Endodermal cell (in vitro differentiated cells): ENCODE measurements at regions not wholly inside any gene's neighbourhood (a gene's known extent, or its start where the extent isn't known, plus 50 kb on each side); places are given as distances from the start of the nearest gene placed in this dataset.

Experiments
- DNase-seq: peaks from one replicate; pipeline ENCODE4 v3.0.0-alpha.2; 2017
- H3K27ac ChIP-seq: 2 replicates; pipeline ENCODE4 v1.5.1; 2013; ENCODE audit warnings: mild to moderate bottlenecking, low read depth, low read length, moderate library complexity
- H3K27me3 ChIP-seq: 2 replicates; pipeline ENCODE4 v1.6.1; 2013; ENCODE audit warnings: mild to moderate bottlenecking, low read length, moderate library complexity; ENCODE audit not compliant: insufficient read depth, control insufficient read depth, poor library complexity, severe bottlenecking
- H3K36me3 ChIP-seq: 2 replicates; pipeline ENCODE4 v1.7.0; 2013; ENCODE audit warnings: mild to moderate bottlenecking, low read length, moderate library complexity; ENCODE audit not compliant: control insufficient read depth, insufficient read depth
- H3K4me1 ChIP-seq: one replicate; pipeline ENCODE4 v1.7.0; 2013; ENCODE audit warnings: low read length; ENCODE audit not compliant: control insufficient read depth, insufficient read depth
- H3K4me3 ChIP-seq: 2 replicates; pipeline ENCODE4 v1.5.1; 2013; ENCODE audit warnings: mild to moderate bottlenecking, low read length, moderate library complexity
- H3K9ac ChIP-seq: 2 replicates; pipeline ENCODE4 v1.6.1; 2013; ENCODE audit warnings: mild to moderate bottlenecking, low read length, moderate library complexity; ENCODE audit not compliant: poor library complexity, severe bottlenecking; ENCODE audit errors: extremely low read depth
- H3K9me3 ChIP-seq: 2 replicates; pipeline ENCODE4 v1.6.1; 2013; ENCODE audit warnings: mild to moderate bottlenecking, low read length, moderate library complexity; ENCODE audit not compliant: control insufficient read depth
- H3K27ac Mint-ChIP-seq: 2 replicates; pipeline ENCODE4 v1.8.0; 2020; ENCODE audit warnings: mixed read lengths
- H3K27me3 Mint-ChIP-seq: 2 replicates; pipeline ENCODE4 v1.8.0; 2021; ENCODE audit warnings: mild to moderate bottlenecking, mixed read lengths; ENCODE audit not compliant: insufficient read depth
- H3K36me3 Mint-ChIP-seq: 2 replicates; pipeline ENCODE4 v1.8.0; 2020; ENCODE audit warnings: low read depth, mixed read lengths
- H3K4me1 Mint-ChIP-seq: 2 replicates; pipeline ENCODE4 v1.8.0; 2020; ENCODE audit warnings: mixed read lengths
- H3K4me3 Mint-ChIP-seq: 2 replicates; pipeline ENCODE4 v1.8.0; 2020; ENCODE audit warnings: mild to moderate bottlenecking, moderate library complexity, mixed read lengths
- H3K9me3 Mint-ChIP-seq: 2 replicates; pipeline ENCODE4 v1.8.0; 2020; ENCODE audit warnings: mild to moderate bottlenecking, mixed read lengths
- WGBS, 2 experiments: methylation state at CpG; one replicate each; pipeline versions ENCODE4 v1.1.5 to v1.1.7; 2013; ENCODE audit warnings: missing lambda C conversion rate in 2 of 2, mixed read lengths in 1 of 2; ENCODE audit not compliant: insufficient coverage in 1 of 2, insufficient read length in 1 of 2; 5-methylcytosine and 5-hydroxymethylcytosine counted together
- TF ChIP-seq, protein P1 (sequence below): fragments of 200-600 bp; sonication (generic); conservative IDR thresholded peaks from 2 replicates; pipeline ENCODE4 v1.5.0; 2021; ENCODE audit warnings: antibody characterized with exemption, mild to moderate bottlenecking

DNA sequence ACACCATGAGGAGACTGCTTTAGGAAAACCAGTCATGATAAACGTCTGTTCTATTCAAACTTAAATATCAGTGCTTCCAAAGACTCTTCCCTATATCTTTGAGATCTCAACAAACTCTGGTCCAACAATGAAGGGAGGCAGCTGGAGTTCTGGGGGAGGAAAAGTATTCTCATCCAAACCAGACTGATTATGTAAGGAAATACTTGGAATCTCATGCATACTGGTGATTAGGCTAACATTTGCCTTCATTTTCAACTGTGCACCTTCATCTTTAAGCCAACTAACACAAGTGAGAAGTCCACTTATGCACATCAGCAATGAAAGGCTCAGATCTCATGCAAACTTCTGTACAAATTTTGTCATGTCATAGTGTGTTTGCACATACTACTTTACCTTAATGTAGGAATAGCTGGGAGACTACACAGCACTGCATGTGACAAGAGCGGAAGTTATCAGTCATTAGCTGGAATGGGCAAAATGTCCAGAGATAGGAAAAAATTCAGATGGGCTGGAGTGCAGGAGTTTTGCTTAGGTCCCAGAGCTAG, 67.5 kb upstream of the STK17B start:
- Histone ChIP-seq H3K27ac (no peak overlapping the region), H3K9ac (no peak overlapping the region), H3K9me3 (no peaks in the 10 kb centered on the region), H3K27me3 (no peaks in the 10 kb centered on the region), H3K4me1 (no peaks in the 10 kb centered on the region), H3K36me3 (no peaks in the 10 kb centered on the region), H3K4me3 (no peak overlapping the region)
- Mint-ChIP-seq H3K4me3 (no peak overlapping the region), H3K9me3 (no peaks in the 10 kb centered on the region), H3K27ac (no peak overlapping the region), H3K4me1 (no peaks in the 10 kb centered on the region), H3K36me3 (peaks cover 6% of the 10 kb centered on the region), H3K27me3 (no peaks in the 10 kb centered on the region)
- TF ChIP-seq, protein P1, sequence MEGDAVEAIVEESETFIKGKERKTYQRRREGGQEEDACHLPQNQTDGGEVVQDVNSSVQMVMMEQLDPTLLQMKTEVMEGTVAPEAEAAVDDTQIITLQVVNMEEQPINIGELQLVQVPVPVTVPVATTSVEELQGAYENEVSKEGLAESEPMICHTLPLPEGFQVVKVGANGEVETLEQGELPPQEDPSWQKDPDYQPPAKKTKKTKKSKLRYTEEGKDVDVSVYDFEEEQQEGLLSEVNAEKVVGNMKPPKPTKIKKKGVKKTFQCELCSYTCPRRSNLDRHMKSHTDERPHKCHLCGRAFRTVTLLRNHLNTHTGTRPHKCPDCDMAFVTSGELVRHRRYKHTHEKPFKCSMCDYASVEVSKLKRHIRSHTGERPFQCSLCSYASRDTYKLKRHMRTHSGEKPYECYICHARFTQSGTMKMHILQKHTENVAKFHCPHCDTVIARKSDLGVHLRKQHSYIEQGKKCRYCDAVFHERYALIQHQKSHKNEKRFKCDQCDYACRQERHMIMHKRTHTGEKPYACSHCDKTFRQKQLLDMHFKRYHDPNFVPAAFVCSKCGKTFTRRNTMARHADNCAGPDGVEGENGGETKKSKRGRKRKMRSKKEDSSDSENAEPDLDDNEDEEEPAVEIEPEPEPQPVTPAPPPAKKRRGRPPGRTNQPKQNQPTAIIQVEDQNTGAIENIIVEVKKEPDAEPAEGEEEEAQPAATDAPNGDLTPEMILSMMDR, result no peak
- WGBS, 2 experiments, result 96 to 100% methylated on average over 1 to 2 of the region's 2 CpGs
- DNase-seq, result no peak

DNA sequence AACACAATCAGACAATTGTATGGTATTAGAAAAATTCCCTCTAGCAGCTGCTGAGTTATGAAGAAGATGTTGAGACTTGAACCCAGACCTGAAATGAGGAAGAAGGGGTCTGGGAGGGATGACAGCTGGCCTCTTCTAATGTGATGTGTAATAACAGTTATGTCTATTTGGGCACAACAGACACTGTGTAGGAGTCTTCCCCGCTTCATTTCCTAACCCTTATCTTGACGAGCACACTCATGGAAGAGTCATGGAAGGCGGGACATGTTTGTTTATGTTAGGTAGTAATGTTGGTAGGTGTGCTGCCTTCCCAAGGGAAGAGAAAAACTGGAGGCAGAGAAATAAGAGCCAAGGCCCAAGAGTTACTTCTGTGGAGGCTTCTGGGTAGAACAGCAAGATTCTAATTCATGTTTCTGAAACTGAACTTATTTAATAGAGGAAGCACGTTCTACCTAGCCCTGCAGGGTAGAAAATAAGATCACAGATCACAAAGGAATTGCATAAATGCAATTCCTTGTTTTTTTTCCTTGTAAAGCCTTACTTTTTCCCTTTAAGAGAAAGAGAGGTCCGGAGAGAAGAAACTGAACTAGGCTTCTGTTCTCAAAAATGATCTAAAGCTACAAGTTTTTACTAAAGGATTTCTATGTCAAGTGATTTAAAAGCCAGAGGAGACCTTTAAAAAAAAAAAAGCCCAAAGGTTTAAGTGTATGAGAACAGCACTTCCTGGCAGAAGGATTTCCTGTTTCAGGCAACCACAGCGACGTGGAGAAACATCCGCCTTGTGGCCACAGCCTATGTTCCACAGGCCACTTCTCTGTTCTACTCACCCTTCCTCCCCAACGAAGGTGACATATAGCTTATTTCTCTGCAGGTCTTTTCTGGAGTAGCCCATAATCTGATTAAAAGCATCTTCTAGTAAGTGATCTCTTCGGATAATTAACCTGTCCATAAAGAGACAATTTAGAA, 68.5 kb upstream of the STK17B start:
- H3K27ac Mint-ChIP-seq, result no peak overlapping the region
- no peaks in the 10 kb centered on the region for H3K27me3 Mint-ChIP-seq
- H3K9me3 Mint-ChIP-seq, result no peaks in the 10 kb centered on the region
- Histone ChIP-seq H3K9ac (no peak overlapping the region), H3K27ac (no peak overlapping the region), H3K27me3 (no peaks in the 10 kb centered on the region), H3K9me3 (no peaks in the 10 kb centered on the region), H3K36me3 (no peaks in the 10 kb centered on the region), H3K4me3 (no peak overlapping the region), H3K4me1 (no peaks in the 10 kb centered on the region)
- no peak overlapping the region for H3K4me3 Mint-ChIP-seq
- TF ChIP-seq, protein P1, result no peak
- H3K36me3 Mint-ChIP-seq, result peaks cover 6% of the 10 kb centered on the region
- no peak for DNase-seq
- 89% methylated on average over 5 to 10 of the region's 10 CpGs for WGBS, 2 experiments
- H3K4me1 Mint-ChIP-seq, result no peaks in the 10 kb centered on the region

DNA sequence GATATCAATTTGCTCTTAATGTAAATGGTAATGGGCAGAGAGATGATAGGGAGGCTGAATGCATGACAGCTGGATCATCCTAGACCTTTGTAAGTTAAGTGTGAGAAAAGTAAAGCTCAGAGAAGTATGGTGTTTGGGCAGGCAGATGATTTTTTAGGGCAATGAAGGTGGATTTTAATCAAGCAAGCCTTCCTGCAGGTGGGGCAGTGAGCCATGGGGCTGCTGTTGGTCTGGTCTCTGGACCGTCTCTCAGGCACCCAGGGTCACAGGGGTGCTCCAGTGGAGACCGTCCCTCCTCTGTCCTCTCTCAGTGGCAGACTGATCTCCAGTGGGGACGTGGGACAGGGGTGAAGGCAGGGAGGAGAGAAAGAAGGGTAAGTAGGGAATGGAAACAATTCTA, 69.8 kb upstream of the STK17B start:
- H3K9ac ChIP-seq, result no peak overlapping the region

More for the DNA sequence above, 69.8 kb upstream of the STK17B start:
- H3K4me1 Mint-ChIP-seq, result no peaks in the 10 kb centered on the region
- no peaks in the 10 kb centered on the region for H3K9me3 Mint-ChIP-seq
- no peak for DNase-seq
- Histone ChIP-seq H3K27ac (no peak overlapping the region), H3K4me3 (no peak overlapping the region), H3K27me3 (no peaks in the 10 kb centered on the region), H3K36me3 (no peaks in the 10 kb centered on the region), H3K9me3 (no peaks in the 10 kb centered on the region), H3K4me1 (no peaks in the 10 kb centered on the region)
- TF ChIP-seq, protein P1, result peak; percentile 24
- no peak overlapping the region for H3K27ac Mint-ChIP-seq
- WGBS, 2 experiments, result 82 to 100% methylated on average over 1 to 3 of the region's 3 CpGs
- no peaks in the 10 kb centered on the region for H3K27me3 Mint-ChIP-seq
- H3K4me3 Mint-ChIP-seq, result no peak overlapping the region
- peaks cover 6% of the 10 kb centered on the region for H3K36me3 Mint-ChIP-seq
